Fibroblast of the aortic adventitia (primary cell): ENCODE measurements at regions not wholly inside any gene's neighbourhood (a gene's known extent, or its start where the extent isn't known, plus 50 kb on each side); places are given as distances from the start of the nearest gene placed in this dataset.

ENCODE experiments used
- DNase-seq: peaks from one replicate; pipeline ENCODE4 v3.0.0-alpha.2; 2010; ENCODE audit warnings: low read depth
- H3K4me3 ChIP-seq: 2 replicates; pipeline ENCODE4 v1.5.1; 2011; ENCODE audit warnings: low read depth, mild to moderate bottlenecking, control low read depth, low read length, moderate library complexity
- CTCF ChIP-seq: IDR thresholded peaks from 2 replicates; pipeline ENCODE4 v1.5.1; 2011; ENCODE audit warnings: mild to moderate bottlenecking, low read length, control low read depth, inconsistent platforms; ENCODE audit not compliant: insufficient read depth

- DNase-seq = peak; percentile 86
- no peak overlapping the region for H3K4me3 ChIP-seq
- TF ChIP-seq CTCF = no peak
Measured at GRCh38 chr2:120863661-120864320, 128.1 kb downstream of the GLI2 start.

GRCh38 chr2:120864981-120865380 lies 129.3 kb downstream of the GLI2 start:
- TF ChIP-seq CTCF = no peak

GRCh38 chr2:120865656-120866055 lies 130.0 kb downstream of the GLI2 start:
- no peak overlapping the region for H3K4me3 ChIP-seq
- no peak for DNase-seq
- no peak for TF ChIP-seq CTCF

More at GRCh38 chr2:120864981-120865380, 129.3 kb downstream of the GLI2 start:
- H3K4me3 ChIP-seq = no peak overlapping the region
- peak; percentile 53 for DNase-seq

GRCh38 chr2:120866071-120866470 lies 130.4 kb downstream of the GLI2 start:
- no peak for DNase-seq
- H3K4me3 ChIP-seq = no peak overlapping the region
- no peak for TF ChIP-seq CTCF

- DNase-seq = no peak
- peak overlapping the region; percentile 49 for H3K4me3 ChIP-seq
- no peak for TF ChIP-seq CTCF
Measured at GRCh38 chr2:120866483-120867140, 130.9 kb downstream of the GLI2 start.

GRCh38 chr2:120867290-120868241 lies 131.9 kb downstream of the GLI2 start:
- TF ChIP-seq CTCF = no peak
- H3K4me3 ChIP-seq = peak overlapping the region; percentile 62
- DNase-seq = peak; percentile 90
